HG03469 (cell line): ENCODE measurements at regions not wholly inside any gene's neighbourhood (a gene's known extent, or its start where the extent isn't known, plus 50 kb on each side); places are given as distances from the start of the nearest gene placed in this dataset.

Experiments used
- ATAC-seq: cut with Tn5 transposase; IDR thresholded peaks from one replicate; pipeline ENCODE4 v1.9.1; 2021; ENCODE audit warnings: mild to moderate bottlenecking, moderate library complexity, moderate number of reproducible peaks; ENCODE audit not compliant: unreplicated experiment

GRCh38 chr2:62284471-62284870 lies 88.6 kb downstream of the B3GNT2 start:
- ATAC-seq = no peak

GRCh38 chr2:62283147-62283546 lies 87.2 kb downstream of the B3GNT2 start:
- no peak for ATAC-seq

- no peak for ATAC-seq
Observed at GRCh38 chr2:62281663-62282062, 85.7 kb downstream of the B3GNT2 start.

GRCh38 chr2:62277688-62278087 lies 81.8 kb downstream of the B3GNT2 start:
- ATAC-seq = no peak
